ACC112 (cell line): ENCODE measurements at regions not wholly inside any gene's neighbourhood (a gene's known extent, or its start where the extent isn't known, plus 50 kb on each side); places are given as distances from the start of the nearest gene placed in this dataset.

Experiments
- H2AFZ ChIP-seq: fragments of 200-600 bp; sonication (generic); one replicate; pipeline ENCODE4 v1.6.0; 2017; ENCODE audit warnings: antibody characterized with exemption, low read length; ENCODE audit not compliant: unreplicated experiment
- H3K27ac ChIP-seq: fragments of 200-600 bp; sonication (generic); 2 replicates; pipeline ENCODE4 v1.5.1; 2014; ENCODE audit warnings: low read depth, mild to moderate bottlenecking, antibody characterized with exemption, low read length, moderate library complexity
- H3K27me3 ChIP-seq: fragments of 200-600 bp; sonication (generic); 2 replicates; pipeline ENCODE4 v1.6.1; 2014; ENCODE audit warnings: mild to moderate bottlenecking, antibody characterized with exemption, low read length, moderate library complexity, mixed read lengths; ENCODE audit not compliant: insufficient read depth
- H3K36me3 ChIP-seq: fragments of 200-600 bp; sonication (generic); 2 replicates; pipeline ENCODE4 v1.6.1; 2016; ENCODE audit warnings: mild to moderate bottlenecking, antibody characterized with exemption, low read length, moderate library complexity, mixed read lengths; ENCODE audit not compliant: insufficient read depth
- H3K4me1 ChIP-seq: fragments of 200-600 bp; sonication (generic); one replicate; pipeline ENCODE4 v1.6.1; 2016; ENCODE audit warnings: low read length, mixed read lengths; ENCODE audit not compliant: insufficient read depth, unreplicated experiment, control insufficient read depth
- H3K4me3 ChIP-seq: fragments of 200-600 bp; sonication (generic); 2 replicates; pipeline ENCODE4 v1.5.1; 2014; ENCODE audit warnings: mild to moderate bottlenecking, low read depth, low read length
- H3K79me2 ChIP-seq: fragments of 200-600 bp; sonication (generic); one replicate; pipeline ENCODE4 v1.6.0; 2016; ENCODE audit warnings: low read length; ENCODE audit not compliant: control insufficient read depth, unreplicated experiment, insufficient read depth

DNA sequence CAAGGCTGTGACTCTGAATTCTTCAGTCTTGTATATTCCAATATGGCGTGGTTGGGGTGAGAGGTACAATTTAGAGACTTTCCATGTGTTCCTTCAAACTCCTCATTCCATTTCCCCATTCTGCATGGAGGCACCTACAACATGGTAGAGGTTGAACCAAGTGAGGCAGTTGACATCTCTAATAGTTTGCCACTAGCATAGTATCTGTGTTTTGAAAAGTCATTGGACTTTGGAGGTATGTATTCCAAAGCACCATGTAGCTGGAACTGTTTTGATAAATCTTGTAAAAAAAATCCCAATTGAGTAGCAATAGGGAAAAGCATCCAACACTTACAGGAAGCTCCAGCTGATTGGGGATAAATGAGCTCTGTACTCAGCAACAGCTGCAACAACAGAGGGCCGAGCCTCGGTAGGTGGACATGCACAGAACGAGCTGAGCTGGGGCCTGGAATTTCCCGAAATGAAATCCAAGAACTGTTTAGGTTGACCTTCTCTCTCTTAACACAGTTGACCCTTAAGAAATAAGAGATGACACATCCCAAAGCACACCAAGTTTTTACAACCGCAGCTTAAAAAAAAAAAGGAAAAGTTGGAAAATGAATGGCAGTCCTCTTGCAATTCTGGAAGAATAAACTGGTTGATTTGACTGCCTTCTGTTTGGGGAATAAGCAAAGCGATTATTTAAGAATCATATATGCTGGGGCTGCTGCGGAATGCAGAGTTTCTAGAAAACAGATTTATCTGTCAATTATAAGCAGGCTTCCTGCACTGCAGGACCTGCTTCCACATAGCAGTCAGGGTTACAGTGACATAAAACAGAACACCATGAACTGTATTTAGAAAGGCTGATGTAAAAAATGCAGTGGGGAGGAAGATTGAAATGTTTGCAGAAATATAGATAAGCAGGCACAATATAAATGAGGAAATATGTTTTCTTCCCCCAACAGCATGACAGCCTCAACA is 194.6 kb upstream of the KRR1 start:
- Histone ChIP-seq H3K27ac (peak overlapping the region; percentile 95), H3K27me3 (no peaks in the 10 kb centered on the region), H3K36me3 (no peaks in the 10 kb centered on the region), H3K4me1 (peaks cover 29% of the 10 kb centered on the region), H3K79me2 (no peaks in the 10 kb centered on the region), H2AFZ (peak overlapping the region; percentile 41), H3K4me3 (peak overlapping the region; percentile 39)

DNA sequence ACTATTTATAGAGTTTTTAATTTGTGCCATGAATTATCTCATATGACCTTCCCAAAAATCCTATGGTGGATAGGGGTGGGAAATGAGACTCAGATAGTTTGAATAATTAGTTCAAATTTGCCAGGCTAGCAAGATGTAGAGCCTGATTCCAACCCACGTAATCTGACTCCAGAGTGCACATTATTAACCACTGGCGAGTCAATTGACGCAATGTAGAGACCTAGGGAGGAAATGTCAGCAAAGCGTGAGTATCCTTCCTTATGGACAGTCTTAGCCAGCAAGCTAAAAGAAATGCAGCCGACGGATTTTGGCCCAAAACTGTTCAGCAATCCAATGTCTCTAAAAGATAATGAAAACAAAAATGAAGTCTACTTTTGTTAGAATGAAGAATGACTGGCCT is 193.3 kb upstream of the KRR1 start:
- peak overlapping the region; percentile 95 for H3K27ac ChIP-seq

DNA sequence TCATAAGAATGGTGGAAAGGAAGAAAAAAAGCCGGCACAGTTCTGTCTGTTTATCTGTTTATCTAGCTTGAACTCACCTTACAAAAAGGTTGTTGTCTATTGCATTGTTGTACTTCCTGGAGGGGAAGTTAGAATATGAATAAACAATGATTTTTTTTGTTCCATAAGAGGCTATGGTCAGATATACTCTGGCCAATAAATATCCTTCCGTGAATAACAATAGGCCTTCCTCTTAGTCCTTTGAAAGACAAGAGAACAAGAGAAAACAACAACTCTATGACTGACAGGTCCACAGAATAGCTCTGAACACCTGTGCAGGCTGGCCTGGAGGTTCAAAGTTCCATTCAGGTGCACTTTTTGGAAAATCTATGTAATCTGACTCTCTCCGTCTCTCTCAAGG is 192.8 kb upstream of the KRR1 start:
- Histone ChIP-seq H3K36me3 (no peaks in the 10 kb centered on the region), H3K27ac (no peak overlapping the region), H3K4me3 (no peak overlapping the region), H3K27me3 (no peaks in the 10 kb centered on the region), H3K4me1 (peaks cover 33% of the 10 kb centered on the region), H2AFZ (no peak overlapping the region), H3K79me2 (no peaks in the 10 kb centered on the region)

More for the DNA sequence above, 193.3 kb upstream of the KRR1 start:
- H2AFZ ChIP-seq: no peak overlapping the region
- no peaks in the 10 kb centered on the region for H3K27me3 ChIP-seq
- no peaks in the 10 kb centered on the region for H3K79me2 ChIP-seq
- peaks cover 30% of the 10 kb centered on the region for H3K4me1 ChIP-seq
- H3K4me3 ChIP-seq: no peak overlapping the region
- H3K36me3 ChIP-seq: no peaks in the 10 kb centered on the region

DNA sequence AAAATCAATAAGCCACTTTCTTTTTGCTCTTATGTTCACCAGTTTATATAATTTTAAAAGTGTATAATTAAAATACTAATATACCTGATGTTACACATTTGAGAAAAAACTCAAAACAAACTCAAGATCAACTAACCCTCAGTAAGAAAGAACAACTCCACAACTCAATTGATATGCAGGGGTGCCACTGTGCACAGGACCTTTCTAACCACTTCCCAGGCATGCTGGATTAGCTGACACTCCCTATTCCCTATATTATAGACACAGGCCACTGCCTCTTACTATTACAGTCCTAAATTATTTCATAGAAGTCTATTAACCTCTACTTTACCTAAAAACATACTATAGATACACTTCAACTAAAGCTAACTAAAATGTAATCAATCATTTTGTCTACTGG is 191.7 kb upstream of the KRR1 start:
- Histone ChIP-seq H3K27ac (no peak overlapping the region), H3K27me3 (no peaks in the 10 kb centered on the region), H2AFZ (no peak overlapping the region), H3K4me3 (no peak overlapping the region), H3K36me3 (no peaks in the 10 kb centered on the region), H3K4me1 (peaks cover 33% of the 10 kb centered on the region), H3K79me2 (no peaks in the 10 kb centered on the region)

DNA sequence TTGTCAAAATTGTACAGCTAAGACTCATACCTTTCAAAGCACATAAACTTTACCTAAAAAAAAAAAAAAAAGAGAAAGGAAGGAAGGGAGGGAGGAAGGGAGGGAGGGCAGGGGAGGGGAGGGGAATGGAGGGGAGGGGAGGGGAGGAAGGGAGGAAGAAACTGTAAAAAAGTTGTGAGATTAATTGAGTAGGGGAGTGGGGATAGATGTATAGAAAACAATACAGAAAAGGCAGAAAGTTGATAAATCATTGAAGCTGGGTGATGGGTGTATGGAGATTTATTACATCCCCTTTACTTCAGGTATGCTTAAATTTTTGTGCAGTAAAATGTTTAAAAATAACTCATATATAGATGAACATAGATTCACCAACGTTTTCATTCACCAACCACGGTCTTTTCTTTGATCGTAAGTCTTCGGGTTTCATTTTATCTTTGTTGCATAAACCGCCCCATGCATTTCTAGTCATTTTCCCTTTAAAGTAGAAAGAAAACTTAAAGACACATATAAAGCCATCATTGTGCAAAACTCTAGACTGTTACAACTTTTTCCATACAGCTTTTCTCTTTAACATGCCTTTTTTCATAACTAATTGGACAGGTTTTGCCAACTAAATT is 191.2 kb upstream of the KRR1 start:
- Histone ChIP-seq H3K4me3 (no peak overlapping the region), H3K4me1 (peaks cover 31% of the 10 kb centered on the region), H3K27ac (no peak overlapping the region), H2AFZ (no peak overlapping the region), H3K27me3 (no peaks in the 10 kb centered on the region), H3K79me2 (no peaks in the 10 kb centered on the region), H3K36me3 (no peaks in the 10 kb centered on the region)

DNA sequence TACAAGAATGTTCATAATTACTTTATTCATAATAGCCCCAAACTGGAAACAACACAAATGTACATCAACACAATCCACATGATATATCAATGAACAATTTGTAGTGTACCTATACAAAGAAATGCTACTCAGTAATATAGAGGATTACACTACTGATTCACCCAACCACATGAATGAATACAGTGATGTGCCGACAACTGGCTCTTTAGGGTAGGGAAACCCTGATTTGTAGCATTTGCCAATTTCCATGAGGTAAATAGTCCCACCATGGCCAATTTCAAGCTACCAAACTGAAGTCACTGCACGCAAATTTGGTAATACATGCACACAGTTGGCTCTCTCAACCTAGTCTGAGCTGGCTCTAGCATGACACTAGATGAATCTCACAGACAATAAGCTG is 190.4 kb upstream of the KRR1 start:
- H2AFZ ChIP-seq: no peak overlapping the region
- H3K27ac ChIP-seq: no peak overlapping the region
- H3K79me2 ChIP-seq: no peaks in the 10 kb centered on the region
- H3K36me3 ChIP-seq: no peaks in the 10 kb centered on the region
- H3K4me1 ChIP-seq: peaks cover 24% of the 10 kb centered on the region
- H3K27me3 ChIP-seq: no peaks in the 10 kb centered on the region
- H3K4me3 ChIP-seq: no peak overlapping the region

DNA sequence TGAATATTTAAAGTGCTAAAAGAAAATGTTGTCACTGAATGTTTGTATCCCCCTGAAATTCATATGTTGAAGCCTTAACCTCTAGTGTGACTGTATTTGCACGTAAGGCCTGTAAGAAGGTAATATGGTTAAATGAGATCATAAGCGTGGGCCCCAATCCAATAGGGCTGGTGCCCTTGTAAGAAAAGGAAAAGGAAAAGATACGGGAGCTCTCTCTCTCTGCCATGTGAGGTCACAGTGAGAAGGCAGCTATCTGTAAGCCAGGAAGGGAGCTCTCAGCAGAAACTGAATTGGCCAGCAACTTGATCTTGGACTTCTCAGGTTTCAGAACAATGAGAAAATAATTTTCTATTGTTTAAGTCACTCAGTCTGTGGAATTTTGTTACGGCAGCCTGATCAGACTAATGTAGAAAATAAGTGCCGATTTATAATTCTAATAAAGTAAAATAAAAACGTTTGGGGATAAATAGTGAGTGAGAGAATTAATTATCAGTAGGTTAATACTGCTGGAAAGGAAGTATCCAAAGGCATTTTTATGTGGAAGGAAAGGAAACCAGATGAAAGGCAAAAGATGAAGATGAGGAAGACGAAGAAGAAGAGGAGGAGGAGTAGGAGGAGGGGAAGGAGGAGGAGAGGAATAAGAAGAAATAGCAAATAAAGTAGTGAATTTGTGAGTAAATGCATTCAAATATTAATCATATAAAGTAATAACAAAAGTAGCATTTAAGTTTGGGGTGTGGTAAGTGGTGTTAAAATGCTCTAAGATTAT is 188.5 kb upstream of the KRR1 start:
- H3K4me1 ChIP-seq: peaks cover 12% of the 10 kb centered on the region
- H3K36me3 ChIP-seq: no peaks in the 10 kb centered on the region
- peak overlapping the region; percentile 36 for H2AFZ ChIP-seq
- no peaks in the 10 kb centered on the region for H3K27me3 ChIP-seq
- peak overlapping the region; percentile 53 for H3K27ac ChIP-seq
- H3K4me3 ChIP-seq: no peak overlapping the region
- H3K79me2 ChIP-seq: no peaks in the 10 kb centered on the region

DNA sequence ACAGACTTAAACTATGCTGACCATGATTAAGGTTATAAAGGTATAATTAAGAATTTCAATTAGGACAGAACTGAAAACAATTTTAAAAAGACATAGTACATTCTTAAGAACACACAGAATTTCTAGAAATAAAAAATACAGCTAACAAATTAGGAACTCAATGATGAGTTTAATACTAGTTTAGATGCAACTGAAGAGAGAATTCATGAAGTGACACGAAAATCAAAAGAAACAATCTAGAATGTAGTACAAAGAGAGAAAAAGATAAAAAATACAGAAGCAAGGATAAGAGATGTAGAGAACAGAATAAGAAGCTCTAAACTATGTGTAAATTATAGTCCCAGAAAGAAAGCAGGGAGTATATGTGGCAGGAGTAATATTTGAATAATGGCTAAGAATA is 187.8 kb upstream of the KRR1 start:
- Histone ChIP-seq H3K4me3 (no peak overlapping the region), H3K79me2 (no peaks in the 10 kb centered on the region), H3K27ac (peak overlapping the region; percentile 53), H2AFZ (peak overlapping the region; percentile 36), H3K36me3 (no peaks in the 10 kb centered on the region), H3K4me1 (peaks cover 15% of the 10 kb centered on the region), H3K27me3 (no peaks in the 10 kb centered on the region)

DNA sequence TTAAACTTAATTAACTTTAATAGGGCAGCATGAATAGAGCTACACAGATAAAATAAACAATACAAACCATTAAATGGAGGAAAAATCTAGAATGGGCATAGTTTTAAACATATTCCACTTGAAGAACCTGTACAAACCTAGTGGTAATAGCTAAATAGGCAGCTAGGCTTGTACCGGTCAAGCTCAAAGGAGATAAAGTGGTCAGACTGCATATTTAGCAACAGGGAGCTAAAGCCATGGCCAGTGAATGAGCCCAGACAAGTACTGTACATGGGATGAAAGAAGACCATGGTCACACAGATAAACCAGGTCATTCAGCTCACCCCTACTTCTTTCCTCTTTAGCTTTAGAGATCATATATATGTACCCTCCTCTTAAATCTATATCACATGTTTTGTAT is 186.6 kb upstream of the KRR1 start:
- H3K4me3 ChIP-seq: no peak overlapping the region
- H3K4me1 ChIP-seq: peaks cover 19% of the 10 kb centered on the region
- H3K36me3 ChIP-seq: no peaks in the 10 kb centered on the region
- H3K79me2 ChIP-seq: no peaks in the 10 kb centered on the region
- H2AFZ ChIP-seq: no peak overlapping the region
- no peaks in the 10 kb centered on the region for H3K27me3 ChIP-seq
- no peak overlapping the region for H3K27ac ChIP-seq

DNA sequence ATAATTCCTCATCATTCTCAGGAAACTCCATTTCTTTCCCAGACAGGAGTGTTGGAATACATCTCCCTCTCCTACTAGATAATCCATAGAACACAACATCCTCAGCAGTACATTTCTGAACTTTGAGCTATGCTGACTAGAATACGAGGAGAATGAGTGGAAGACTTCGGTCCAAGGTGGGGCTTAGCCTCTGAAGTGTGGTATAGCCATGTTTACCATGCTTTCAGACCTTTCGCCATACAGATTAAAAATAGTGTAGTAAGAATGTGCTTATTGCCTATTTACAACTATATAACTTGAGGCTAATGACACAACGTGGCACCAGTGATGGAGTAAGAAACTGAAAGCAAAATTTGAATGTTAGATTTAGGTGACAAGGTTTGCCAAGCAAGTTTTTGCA is 184.5 kb upstream of the KRR1 start:
- Histone ChIP-seq H3K79me2 (no peaks in the 10 kb centered on the region), H3K27me3 (no peaks in the 10 kb centered on the region), H3K4me3 (no peak overlapping the region), H3K27ac (no peak overlapping the region), H2AFZ (no peak overlapping the region), H3K4me1 (peaks cover 35% of the 10 kb centered on the region), H3K36me3 (no peaks in the 10 kb centered on the region)
